ELF-1 (cell line): ENCODE measurements at regions not wholly inside any gene's neighbourhood (a gene's known extent, or its start where the extent isn't known, plus 50 kb on each side); places are given as distances from the start of the nearest gene placed in this dataset.
A peak's percentile ranks its signal among the peaks of the same experiment; 100 is the strongest.
"Not testable (repeated sequence)": the region's sequence is repeated elsewhere in the genome, so short reads cannot be mapped to it uniquely, and the experiment has no call there.

Experiments
- DNase-seq: peaks from one replicate; pipeline ENCODE4 v3.0.0-alpha.2; 2016; ENCODE audit warnings: low read depth, low spot score

GRCh38 chr5:97480313-97480712, 297.3 kb upstream of the RIOK2 start:
- no peak for DNase-seq

GRCh38 chr5:97488126-97488668, 305.1 kb upstream of the RIOK2 start:
- no peak for DNase-seq

GRCh38 chr5:97489010-97489840, 306.2 kb upstream of the RIOK2 start:
- no peak for DNase-seq

- no peak for DNase-seq
Measured at GRCh38 chr5:97494465-97494864, 311.4 kb upstream of the RIOK2 start.

GRCh38 chr5:97495301-97495700, 312.3 kb upstream of the RIOK2 start:
- DNase-seq: no peak

- DNase-seq: no peak
Measured at GRCh38 chr5:97496037-97496436, 313.0 kb upstream of the RIOK2 start.

GRCh38 chr5:97498657-97499056, 315.6 kb upstream of the RIOK2 start:
- DNase-seq: no peak

- DNase-seq: no peak
Measured at GRCh38 chr5:97499605-97500004, 316.6 kb upstream of the RIOK2 start.

- DNase-seq: no peak
Measured at GRCh38 chr5:97501286-97501964, 318.4 kb upstream of the RIOK2 start.

GRCh38 chr5:97501965-97502305, 318.9 kb upstream of the RIOK2 start:
- no peak for DNase-seq

GRCh38 chr5:97508864-97509263, 325.8 kb upstream of the RIOK2 start:
- no peak for DNase-seq

GRCh38 chr5:97519565-97519964, 336.5 kb upstream of the RIOK2 start:
- not testable (repeated sequence) for DNase-seq

- not testable (repeated sequence) for DNase-seq
Measured at GRCh38 chr5:97523336-97523735, 340.3 kb upstream of the RIOK2 start.

- no peak for DNase-seq
Measured at GRCh38 chr5:97525780-97526179, 342.7 kb upstream of the RIOK2 start.

- DNase-seq: no peak
Measured at GRCh38 chr5:97528941-97529340, 345.9 kb upstream of the RIOK2 start.

GRCh38 chr5:97529354-97529985, 346.4 kb upstream of the RIOK2 start:
- no peak for DNase-seq

GRCh38 chr5:97531549-97531948, 348.5 kb upstream of the RIOK2 start:
- no peak for DNase-seq

GRCh38 chr5:97534166-97534565, 351.1 kb upstream of the RIOK2 start:
- DNase-seq: peak; percentile 53

GRCh38 chr5:97536683-97537082, 353.6 kb upstream of the RIOK2 start:
- no peak for DNase-seq

GRCh38 chr5:97538912-97539311, 355.9 kb upstream of the RIOK2 start:
- no peak for DNase-seq

- no peak for DNase-seq
Measured at GRCh38 chr5:97541864-97542263, 358.8 kb upstream of the RIOK2 start.

- DNase-seq: no peak
Measured at GRCh38 chr5:97542469-97542868, 359.4 kb upstream of the RIOK2 start.
